HFFc6 (cell line): ENCODE measurements at regions not wholly inside any gene's neighbourhood (a gene's known extent, or its start where the extent isn't known, plus 50 kb on each side); places are given as distances from the start of the nearest gene placed in this dataset.

Experiments
- DNase-seq: peaks from one replicate; pipeline ENCODE4 v3.0.0-alpha.2; 2018
- H3K27ac Mint-ChIP-seq: 2 replicates; pipeline ENCODE4 v1.8.0; 2020; ENCODE audit warnings: mild to moderate bottlenecking, mixed read lengths
- H3K27me3 Mint-ChIP-seq: 2 replicates; pipeline ENCODE4 v1.8.0; 2021; ENCODE audit warnings: mild to moderate bottlenecking, moderate library complexity, mixed read lengths; ENCODE audit not compliant: insufficient read depth
- H3K36me3 Mint-ChIP-seq: 2 replicates; pipeline ENCODE4 v1.8.0; 2021; ENCODE audit warnings: low read depth, mixed read lengths
- H3K4me1 Mint-ChIP-seq: 2 replicates; pipeline ENCODE4 v1.8.0; 2020; ENCODE audit warnings: low read depth, mixed read lengths
- H3K4me3 Mint-ChIP-seq: 2 replicates; pipeline ENCODE4 v1.8.0; 2020; ENCODE audit warnings: mild to moderate bottlenecking, moderate library complexity, mixed read lengths
- H3K9me3 Mint-ChIP-seq: 2 replicates; pipeline ENCODE4 v1.8.0; 2020; ENCODE audit warnings: mild to moderate bottlenecking, mixed read lengths
- CTCF ChIP-seq: fragments of 200-600 bp; sonication (generic); IDR thresholded peaks from 2 replicates; pipeline ENCODE4 v1.5.0; 2021; ENCODE audit warnings: antibody characterized with exemption, mild to moderate bottlenecking

GRCh38 chr13:30088312-30088855 is 219.0 kb downstream of the KATNAL1 start:
- H3K36me3 Mint-ChIP-seq: no peaks in the 10 kb centered on the region
- H3K4me3 Mint-ChIP-seq: no peak overlapping the region
- no peak for TF ChIP-seq CTCF
- peaks cover 5% of the 10 kb centered on the region; the same call in 1 of the 2 replicates for H3K4me1 Mint-ChIP-seq
- peaks cover 12% of the 10 kb centered on the region for H3K9me3 Mint-ChIP-seq
- no peak for DNase-seq
- H3K27me3 Mint-ChIP-seq: peaks cover 6% of the 10 kb centered on the region; the same call in 1 of the 2 replicates
- no peak overlapping the region for H3K27ac Mint-ChIP-seq

- no peak for DNase-seq
These were observed 222.3 kb downstream of the KATNAL1 start for GRCh38 chr13:30085087-30085486.

GRCh38 chr13:30082391-30082790 is 225.0 kb downstream of the KATNAL1 start:
- Mint-ChIP-seq H3K9me3 (peaks cover 18% of the 10 kb centered on the region), H3K4me3 (no peak overlapping the region), H3K27me3 (peaks cover 9% of the 10 kb centered on the region), H3K4me1 (no peaks in the 10 kb centered on the region), H3K36me3 (no peaks in the 10 kb centered on the region), H3K27ac (no peak overlapping the region)
- no peak for DNase-seq
- no peak for TF ChIP-seq CTCF

More at GRCh38 chr13:30085087-30085486, 222.3 kb downstream of the KATNAL1 start:
- H3K27me3 Mint-ChIP-seq: peaks cover 9% of the 10 kb centered on the region
- H3K4me3 Mint-ChIP-seq: no peak overlapping the region
- H3K4me1 Mint-ChIP-seq: peaks cover 5% of the 10 kb centered on the region; the same call in 1 of the 2 replicates
- peaks cover 18% of the 10 kb centered on the region for H3K9me3 Mint-ChIP-seq
- no peaks in the 10 kb centered on the region for H3K36me3 Mint-ChIP-seq
- no peak overlapping the region for H3K27ac Mint-ChIP-seq
- no peak for TF ChIP-seq CTCF

- H3K27me3 Mint-ChIP-seq: peaks cover 9% of the 10 kb centered on the region
- DNase-seq: no peak
- no peak overlapping the region for H3K4me3 Mint-ChIP-seq
- peaks cover 18% of the 10 kb centered on the region for H3K9me3 Mint-ChIP-seq
- no peak overlapping the region for H3K27ac Mint-ChIP-seq
- no peaks in the 10 kb centered on the region for H3K36me3 Mint-ChIP-seq
- TF ChIP-seq CTCF: no peak
- no peaks in the 10 kb centered on the region for H3K4me1 Mint-ChIP-seq
These were observed 226.0 kb downstream of the KATNAL1 start for GRCh38 chr13:30081331-30081730.

GRCh38 chr13:30079501-30079900 is 227.8 kb downstream of the KATNAL1 start:
- Mint-ChIP-seq H3K27ac (no peak overlapping the region), H3K4me3 (no peak overlapping the region), H3K9me3 (peaks cover 6% of the 10 kb centered on the region; the same call in 1 of the 2 replicates), H3K27me3 (peaks cover 10% of the 10 kb centered on the region), H3K36me3 (no peaks in the 10 kb centered on the region), H3K4me1 (no peaks in the 10 kb centered on the region)
- no peak for TF ChIP-seq CTCF
- DNase-seq: no peak
